NCI-H1092 (cell line): ENCODE measurements at regions not wholly inside any gene's neighbourhood (a gene's known extent, or its start where the extent isn't known, plus 50 kb on each side); places are given as distances from the start of the nearest gene placed in this dataset.

ENCODE experiments used
- DNase-seq: peaks from one replicate; lab custom pipeline; 2025; lab: John Stamatoyannopoulos, UW

GRCh38 chrX:17206584-17206983 lies 168.4 kb upstream of the NHS start:
- DNase-seq = no peak

DNA sequence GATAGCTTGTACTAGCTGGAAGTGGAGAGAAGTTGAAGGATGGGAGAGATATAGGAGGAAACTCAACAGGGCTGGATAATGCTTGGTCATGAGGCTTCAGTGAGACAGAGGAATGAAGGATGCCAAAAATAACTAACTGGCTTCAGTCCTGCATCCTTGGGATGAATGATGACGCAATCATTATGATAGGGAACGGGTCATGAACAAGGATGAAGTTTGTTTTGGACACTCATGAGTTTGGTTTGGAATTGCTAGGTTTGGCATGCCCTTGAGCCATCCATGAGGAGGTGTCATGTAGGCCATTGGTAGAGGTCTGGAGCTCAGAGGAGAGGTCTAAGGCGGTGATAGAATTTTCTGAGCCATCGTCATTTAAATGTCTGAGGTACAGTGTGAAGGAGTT lies 160.0 kb upstream of the NHS start:
- no peak for DNase-seq

GRCh38 chrX:17226736-17227135 lies 148.3 kb upstream of the NHS start:
- DNase-seq = no peak

GRCh38 chrX:17237146-17237545 lies 137.9 kb upstream of the NHS start:
- DNase-seq = no peak

DNA sequence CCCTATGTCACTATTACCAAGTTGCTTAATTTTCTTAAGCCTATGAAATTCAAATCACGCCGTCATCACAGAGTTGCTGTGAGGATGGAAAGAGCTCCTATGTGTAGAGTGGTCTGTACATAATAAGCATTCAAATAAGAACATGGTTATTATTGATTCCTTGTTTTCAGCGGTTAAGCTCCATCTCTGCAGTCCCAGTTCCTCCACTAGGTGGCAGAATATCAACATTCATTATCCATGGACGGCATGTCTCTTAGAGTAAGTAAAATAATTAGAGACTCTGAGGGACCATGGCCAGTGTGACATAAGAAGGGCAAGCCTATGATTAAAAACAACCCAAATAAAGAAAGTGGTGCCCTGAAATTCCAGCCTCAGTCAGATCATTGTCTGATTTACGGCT lies 132.5 kb upstream of the NHS start:
- peak; percentile 50 for DNase-seq

GRCh38 chrX:17247144-17247543 lies 127.9 kb upstream of the NHS start:
- DNase-seq = no peak

- DNase-seq = no peak
Observed at GRCh38 chrX:17262123-17262522, 112.9 kb upstream of the NHS start.

- no peak for DNase-seq
Observed at GRCh38 chrX:17266136-17266535, 108.9 kb upstream of the NHS start.

GRCh38 chrX:17278961-17279360 lies 96.0 kb upstream of the NHS start:
- no peak for DNase-seq

DNA sequence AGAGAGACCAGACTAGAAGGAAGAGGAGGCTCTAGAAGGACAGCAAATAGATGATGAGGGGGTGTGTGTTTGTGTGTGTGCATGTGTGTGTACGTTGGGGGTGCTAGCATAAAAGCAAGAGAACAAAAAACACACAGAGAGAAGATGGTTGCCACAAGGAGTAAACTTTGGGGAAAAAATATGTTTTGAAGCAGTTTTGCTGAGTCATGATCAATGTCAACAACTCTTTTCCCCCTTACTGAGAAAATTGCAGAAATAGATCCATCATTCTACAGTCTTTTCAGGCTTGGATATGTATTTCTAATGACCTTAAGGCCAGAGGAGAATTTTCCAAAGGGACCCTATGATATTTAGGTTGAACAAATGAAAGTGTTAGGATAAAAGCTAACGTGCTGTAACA lies 89.0 kb upstream of the NHS start:
- DNase-seq = no peak

- DNase-seq = no peak
Observed at GRCh38 chrX:17291171-17291900, 83.7 kb upstream of the NHS start.

DNA sequence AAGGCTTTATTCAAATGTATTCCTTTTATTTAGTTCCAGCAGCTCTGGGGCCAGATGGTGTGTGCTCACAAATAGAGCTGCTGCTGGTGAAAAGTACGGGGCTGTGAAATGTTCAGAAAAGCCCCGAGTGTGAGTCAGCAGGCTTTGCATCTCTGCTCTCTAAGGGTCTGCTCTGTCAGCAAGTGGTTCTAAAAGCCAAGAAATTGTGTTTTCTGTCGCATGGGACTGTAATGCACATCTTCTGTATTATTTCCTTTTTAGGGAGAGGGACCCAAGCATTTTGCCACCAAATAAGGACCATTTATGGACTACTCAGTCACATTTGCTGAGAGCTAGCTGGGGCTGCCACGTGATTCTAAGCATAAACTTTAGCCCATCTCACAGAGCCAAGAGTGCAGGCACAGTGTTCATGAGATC lies 82.9 kb upstream of the NHS start:
- DNase-seq = no peak

DNA sequence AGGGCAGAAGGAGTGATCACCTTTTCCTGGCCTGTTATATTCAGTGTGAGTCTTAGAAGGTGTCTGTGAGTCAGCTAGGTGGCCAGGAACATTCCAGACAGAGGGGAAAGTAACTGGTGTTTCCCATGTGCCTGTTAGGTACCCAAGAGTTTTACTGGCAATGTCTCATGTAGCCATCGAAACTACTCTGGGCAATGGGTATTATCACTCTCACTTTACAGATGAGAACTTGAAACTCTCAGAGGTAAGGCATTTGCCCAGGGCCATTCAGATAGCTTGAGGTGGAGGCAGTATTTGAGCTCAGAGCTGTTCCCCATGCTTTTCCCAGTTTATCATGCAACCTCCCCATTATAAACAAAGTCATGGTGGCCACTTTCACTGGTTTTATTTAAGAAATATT lies 80.4 kb upstream of the NHS start:
- no peak for DNase-seq

DNA sequence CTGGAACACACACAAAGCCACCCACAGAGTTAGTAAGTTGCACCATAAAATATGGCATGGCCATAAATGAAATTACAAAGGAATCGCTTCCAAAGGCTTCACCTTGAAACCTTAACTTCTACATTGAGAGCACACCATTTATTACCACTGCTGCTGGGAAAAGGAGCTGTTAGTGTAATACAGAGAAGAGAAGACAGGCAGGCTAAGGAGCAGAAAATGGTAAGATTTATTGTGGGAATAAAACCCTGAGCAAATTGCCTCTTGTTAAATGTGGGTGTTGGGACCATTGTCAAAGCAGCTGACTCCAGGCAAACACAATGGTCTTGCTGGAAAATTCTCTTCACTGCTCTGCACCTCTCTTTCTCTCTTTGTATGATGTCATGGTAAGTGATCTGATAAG lies 79.2 kb upstream of the NHS start:
- DNase-seq = no peak

- DNase-seq = no peak
Observed at GRCh38 chrX:17298564-17298963, 76.4 kb upstream of the NHS start.

GRCh38 chrX:17299206-17299605 lies 75.8 kb upstream of the NHS start:
- DNase-seq = no peak

DNA sequence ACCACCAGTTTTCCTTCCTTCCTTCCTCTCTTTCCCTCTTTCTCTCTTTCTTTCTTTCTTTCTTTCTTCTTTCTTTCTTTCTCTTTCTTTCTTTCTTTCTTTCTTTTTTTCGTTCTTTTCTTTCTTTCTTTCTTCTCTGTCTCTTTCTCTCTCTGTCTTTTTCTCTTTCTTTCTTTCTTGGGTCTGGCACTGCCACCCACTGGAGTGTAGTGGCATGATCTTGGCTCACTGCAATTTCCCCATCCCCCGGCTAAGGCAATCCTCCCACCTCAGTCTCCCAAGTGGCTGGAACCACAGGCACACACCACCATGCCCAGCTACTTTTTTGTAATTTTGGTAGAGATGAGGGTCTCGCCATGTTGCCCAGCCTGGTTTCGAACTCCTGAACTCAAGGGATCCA lies 51.6 kb upstream of the NHS start:
- DNase-seq = no peak
